IPS-18c (cell line): ENCODE measurements at regions not wholly inside any gene's neighbourhood (a gene's known extent, or its start where the extent isn't known, plus 50 kb on each side); places are given as distances from the start of the nearest gene placed in this dataset.
"Not testable (repeated sequence)": the region's sequence is repeated elsewhere in the genome, so short reads cannot be mapped to it uniquely, and the experiment has no call there.

Source experiments
- H3K4me3 ChIP-seq: 2 replicates; pipeline ENCODE4 v1.7.0; 2013; ENCODE audit warnings: low read depth, mild to moderate bottlenecking, low read length, moderate library complexity; ENCODE audit not compliant: insufficient read depth
- H3K9me3 ChIP-seq: one replicate; pipeline ENCODE4 v1.6.1; 2013; ENCODE audit warnings: mild to moderate bottlenecking, low read length, moderate library complexity; ENCODE audit not compliant: control insufficient read depth, insufficient read depth

DNA sequence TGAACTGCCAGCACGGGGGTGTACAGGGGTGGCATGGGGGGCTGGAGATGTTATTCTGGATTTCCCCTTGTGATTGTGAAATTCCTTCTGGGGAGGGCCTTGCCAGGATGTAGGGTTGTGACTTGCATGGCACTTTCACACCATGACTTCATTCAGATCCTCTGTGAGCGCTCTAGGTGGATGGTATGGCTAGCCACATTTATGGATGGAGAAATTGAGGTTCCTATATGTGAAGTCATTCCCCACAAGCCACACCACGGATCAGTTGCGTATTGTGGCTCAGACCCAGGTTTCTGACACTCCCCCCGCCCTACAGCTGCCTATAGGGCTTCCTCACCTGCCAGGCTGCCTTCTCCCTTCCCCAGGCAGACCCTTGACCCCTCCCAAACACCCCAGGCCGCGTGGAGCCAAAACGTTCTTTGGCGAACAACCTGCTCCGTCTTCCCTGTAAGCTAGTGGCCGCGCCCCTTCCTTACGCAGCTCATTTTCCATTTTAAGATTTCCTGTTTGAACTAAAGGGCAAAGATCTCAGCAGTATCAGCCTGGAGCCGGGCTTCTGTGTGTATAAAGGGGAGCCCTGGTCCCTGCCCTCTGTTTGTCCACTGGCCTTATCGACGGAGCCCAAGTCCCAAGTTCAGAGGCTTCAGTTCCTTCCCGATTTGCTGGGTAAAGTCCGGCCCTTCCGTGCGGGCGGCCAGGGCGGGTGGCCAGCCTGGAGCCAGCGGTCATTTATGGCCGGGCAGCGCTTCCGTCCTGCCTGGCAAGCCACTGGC is 97.8 kb upstream of the KLF4 start:
- Histone ChIP-seq H3K9me3 (no peaks in the 10 kb centered on the region), H3K4me3 (no peak overlapping the region)

GRCh38 chr9:107586493-107586892 is 96.9 kb upstream of the KLF4 start:
- no peak overlapping the region for H3K4me3 ChIP-seq
- H3K9me3 ChIP-seq, result no peaks in the 10 kb centered on the region

DNA sequence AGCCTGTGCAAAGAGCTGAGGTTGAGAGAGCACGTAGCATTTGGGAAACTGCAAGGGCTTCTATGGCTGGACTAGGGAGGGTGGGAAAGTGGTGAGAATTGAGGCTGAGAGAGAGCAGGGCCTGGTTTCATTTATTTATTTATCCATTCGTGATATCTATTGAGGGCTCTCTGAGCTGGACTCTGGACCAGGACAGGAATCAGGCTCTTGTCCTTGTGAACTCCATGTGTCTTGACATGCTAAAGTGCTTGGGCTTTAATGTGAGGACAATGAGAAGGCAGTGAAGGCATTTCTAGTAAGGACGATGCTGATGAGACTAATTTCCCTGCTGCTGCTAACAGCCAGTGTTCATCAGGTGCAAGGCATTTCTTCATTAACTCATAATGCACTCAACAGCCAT is 95.9 kb upstream of the KLF4 start:
- Histone ChIP-seq H3K9me3 (no peaks in the 10 kb centered on the region), H3K4me3 (no peak overlapping the region)

- no peak overlapping the region for H3K4me3 ChIP-seq
- no peaks in the 10 kb centered on the region for H3K9me3 ChIP-seq
These were observed 95.4 kb upstream of the KLF4 start for GRCh38 chr9:107584944-107585343.

DNA sequence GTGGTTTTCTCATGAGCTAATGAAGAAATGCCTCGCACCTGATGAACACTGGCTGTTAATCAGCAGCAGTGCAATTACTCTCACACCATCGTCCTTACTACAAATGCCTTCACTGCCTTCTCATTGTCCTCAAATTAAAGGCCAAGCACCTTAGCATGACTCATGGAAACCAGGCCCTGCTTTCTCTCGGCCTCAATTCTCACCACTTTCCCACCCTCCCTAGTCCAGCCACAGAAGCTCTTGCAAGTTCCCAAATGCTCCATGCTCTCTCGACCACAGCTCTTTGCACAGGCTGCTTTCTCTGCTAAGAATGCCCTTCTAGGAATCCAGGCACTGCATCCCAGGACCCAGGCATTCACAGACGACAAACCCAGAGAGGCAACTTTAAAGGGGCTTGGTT is 94.6 kb upstream of the KLF4 start:
- H3K4me3 ChIP-seq, result no peak overlapping the region

DNA sequence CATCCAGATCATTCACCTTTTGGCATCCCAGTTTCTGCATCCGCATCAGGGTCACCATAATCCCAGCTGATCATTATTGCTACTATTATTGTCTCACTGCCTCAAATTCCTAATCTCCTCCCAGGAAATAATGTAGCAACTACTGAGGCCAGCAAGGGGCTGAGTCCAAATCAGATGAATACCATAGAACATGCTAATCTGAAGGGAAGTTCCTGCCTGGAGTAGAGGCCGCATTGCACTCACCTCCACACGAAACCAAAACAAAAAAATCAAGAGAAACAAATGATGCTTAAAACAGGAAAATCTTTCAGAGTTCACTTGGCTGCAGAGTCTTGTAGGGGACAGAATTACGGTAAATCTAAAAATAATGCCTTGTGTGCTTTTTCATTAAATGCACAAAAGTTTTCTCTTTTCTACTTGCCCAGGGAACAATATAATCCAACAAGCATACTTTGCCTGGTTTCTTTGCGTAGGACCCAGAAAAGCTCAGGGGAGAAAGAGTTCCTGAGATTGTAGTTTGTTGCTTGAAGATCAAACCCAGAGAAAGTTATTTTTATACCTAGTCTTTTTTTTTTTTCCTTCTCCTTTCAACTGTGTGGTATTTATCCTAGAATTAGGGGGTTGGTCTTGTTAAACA is 87.7 kb upstream of the KLF4 start:
- Histone ChIP-seq H3K9me3 (no peaks in the 10 kb centered on the region), H3K4me3 (no peak overlapping the region)

More for the DNA sequence above, 94.6 kb upstream of the KLF4 start:
- no peaks in the 10 kb centered on the region for H3K9me3 ChIP-seq

GRCh38 chr9:107571148-107571547 is 81.6 kb upstream of the KLF4 start:
- H3K9me3 ChIP-seq, result no peaks in the 10 kb centered on the region
- no peak overlapping the region for H3K4me3 ChIP-seq

DNA sequence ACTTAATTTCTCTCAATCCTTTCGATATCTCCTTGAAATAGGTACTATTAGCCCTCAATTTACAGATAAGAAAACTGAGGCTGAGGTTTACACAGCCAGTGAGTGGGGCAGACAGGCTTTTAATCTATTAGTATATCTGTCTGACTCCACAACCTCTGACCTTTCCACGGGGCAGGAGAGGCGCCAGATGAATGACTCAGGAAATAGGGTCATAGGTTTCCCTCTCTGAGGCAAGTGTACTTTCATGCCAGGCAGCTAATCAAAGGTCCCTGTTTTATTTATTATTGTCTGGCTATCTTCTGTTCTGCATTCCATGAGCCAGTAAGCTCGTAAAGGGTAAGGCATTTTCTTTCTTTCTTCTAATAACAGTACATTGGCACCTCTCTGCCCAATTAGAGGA is 79.6 kb upstream of the KLF4 start:
- Histone ChIP-seq H3K4me3 (no peak overlapping the region), H3K9me3 (no peaks in the 10 kb centered on the region)

- not testable (repeated sequence) for H3K4me3 ChIP-seq, H3K9me3 ChIP-seq
These were observed 78.8 kb upstream of the KLF4 start for GRCh38 chr9:107568406-107568805.

DNA sequence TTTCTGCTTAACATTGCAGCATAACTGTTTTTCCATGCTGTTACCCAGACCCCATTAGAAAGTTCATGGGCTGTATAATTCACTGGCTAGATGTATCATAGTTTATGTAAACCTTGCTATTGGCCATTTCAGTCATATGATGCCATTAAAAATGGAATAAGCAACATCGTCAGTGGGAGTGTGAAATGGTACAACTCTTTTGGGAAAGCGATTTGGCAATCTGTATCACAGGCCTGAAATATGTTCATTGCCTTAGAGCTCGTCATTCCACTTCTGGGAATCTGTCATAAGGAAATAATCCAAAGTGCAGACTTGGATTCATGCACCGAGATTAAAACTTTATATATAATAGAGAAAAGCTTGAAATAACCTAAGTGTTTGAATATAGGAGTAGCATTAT is 77.9 kb upstream of the KLF4 start:
- H3K9me3 ChIP-seq, result no peaks in the 10 kb centered on the region

DNA sequence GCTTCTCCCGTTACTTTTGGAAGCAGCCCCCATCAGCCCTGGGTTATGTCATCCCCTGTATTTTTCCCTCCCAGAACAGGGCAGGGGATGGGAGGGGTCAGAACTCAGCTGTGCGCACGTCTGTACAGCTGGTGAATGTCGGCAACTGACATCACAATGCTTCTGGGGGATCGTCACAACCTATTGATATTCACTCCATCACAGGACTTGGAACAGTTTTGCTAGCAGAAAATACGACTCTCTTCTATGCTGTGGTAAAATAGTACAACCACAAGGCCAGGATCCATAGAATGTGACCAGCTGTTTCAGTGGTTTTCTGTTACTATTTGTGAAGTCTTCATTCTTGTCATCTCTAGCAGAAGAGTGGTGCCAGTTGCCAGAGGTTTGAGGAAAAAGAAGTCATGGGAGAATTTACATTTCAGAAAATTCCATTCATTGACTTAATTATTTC is 77.1 kb upstream of the KLF4 start:
- Histone ChIP-seq H3K4me3 (no peak overlapping the region), H3K9me3 (no peaks in the 10 kb centered on the region)

More for the DNA sequence above, 77.9 kb upstream of the KLF4 start:
- H3K4me3 ChIP-seq, result no peak overlapping the region

- H3K9me3 ChIP-seq, result no peaks in the 10 kb centered on the region
- no peak overlapping the region for H3K4me3 ChIP-seq
These were observed 73.2 kb upstream of the KLF4 start for GRCh38 chr9:107562798-107563197.

DNA sequence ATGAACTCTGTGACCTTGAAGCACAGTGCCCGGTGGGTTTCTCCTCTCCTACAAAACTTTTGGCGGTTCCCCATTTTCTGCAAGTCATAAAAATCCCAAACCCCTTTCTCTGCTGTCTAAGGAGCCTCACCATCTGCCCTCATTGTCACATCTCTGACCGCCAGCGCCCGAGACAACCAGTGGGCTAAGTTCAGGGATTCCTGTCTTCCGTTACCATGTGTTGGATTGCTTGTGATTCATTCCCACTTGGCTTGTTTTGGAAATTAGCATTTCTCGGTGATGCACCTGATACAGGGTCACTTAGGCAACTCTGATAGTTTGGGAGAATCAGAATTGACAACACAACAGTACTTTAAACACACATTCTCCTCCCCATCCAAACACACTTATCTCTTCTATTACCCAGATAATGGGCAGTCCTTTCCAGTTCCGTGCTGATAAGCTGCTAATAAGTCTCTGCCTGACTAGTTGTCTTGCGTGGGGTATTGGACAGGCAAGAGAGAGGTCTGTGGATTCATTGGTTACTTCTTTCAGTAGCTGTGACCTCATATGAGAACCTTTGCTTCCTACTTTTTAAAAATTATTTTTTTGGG is 70.0 kb upstream of the KLF4 start:
- no peak overlapping the region for H3K4me3 ChIP-seq
- H3K9me3 ChIP-seq, result no peaks in the 10 kb centered on the region

DNA sequence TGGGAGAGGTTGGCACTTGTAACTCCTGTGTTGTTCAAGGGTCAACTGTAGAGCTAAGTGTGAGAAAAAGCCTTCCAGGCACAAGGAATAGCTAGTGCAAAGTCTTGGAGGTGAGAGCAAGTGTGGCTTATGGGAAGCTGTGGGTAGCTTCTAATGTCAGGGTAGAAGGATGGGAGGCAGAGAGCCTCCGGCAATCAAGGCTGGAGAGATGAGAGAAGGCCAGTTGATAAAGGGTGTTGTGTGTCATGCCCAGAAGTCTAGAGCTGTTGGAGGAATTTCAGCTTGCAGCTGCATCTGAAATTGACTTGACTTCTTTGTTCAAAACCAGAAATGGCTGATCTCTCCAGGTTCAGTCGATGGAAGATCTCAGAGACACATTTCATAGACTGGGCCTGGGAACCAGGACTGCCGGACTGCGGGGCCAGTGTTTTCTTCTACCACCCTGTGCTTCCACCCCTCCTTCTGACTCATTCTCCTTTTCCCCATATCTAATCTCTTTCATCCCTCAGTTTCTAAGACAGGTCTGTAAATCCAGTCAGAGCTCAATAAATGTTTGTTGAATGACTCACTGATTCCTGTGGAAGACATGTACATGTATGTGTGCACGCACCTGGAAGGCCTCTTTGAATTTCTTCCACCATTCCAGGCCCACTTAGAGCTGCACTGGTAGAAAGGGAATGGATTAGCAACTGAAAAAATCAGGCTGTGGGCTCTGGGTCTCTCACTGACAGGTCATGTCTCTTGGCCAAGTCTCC is 67.8 kb upstream of the KLF4 start:
- Histone ChIP-seq H3K9me3 (no peaks in the 10 kb centered on the region), H3K4me3 (no peak overlapping the region)

GRCh38 chr9:107554636-107555035 is 65.1 kb upstream of the KLF4 start:
- Histone ChIP-seq H3K9me3 (no peaks in the 10 kb centered on the region), H3K4me3 (no peak overlapping the region)

DNA sequence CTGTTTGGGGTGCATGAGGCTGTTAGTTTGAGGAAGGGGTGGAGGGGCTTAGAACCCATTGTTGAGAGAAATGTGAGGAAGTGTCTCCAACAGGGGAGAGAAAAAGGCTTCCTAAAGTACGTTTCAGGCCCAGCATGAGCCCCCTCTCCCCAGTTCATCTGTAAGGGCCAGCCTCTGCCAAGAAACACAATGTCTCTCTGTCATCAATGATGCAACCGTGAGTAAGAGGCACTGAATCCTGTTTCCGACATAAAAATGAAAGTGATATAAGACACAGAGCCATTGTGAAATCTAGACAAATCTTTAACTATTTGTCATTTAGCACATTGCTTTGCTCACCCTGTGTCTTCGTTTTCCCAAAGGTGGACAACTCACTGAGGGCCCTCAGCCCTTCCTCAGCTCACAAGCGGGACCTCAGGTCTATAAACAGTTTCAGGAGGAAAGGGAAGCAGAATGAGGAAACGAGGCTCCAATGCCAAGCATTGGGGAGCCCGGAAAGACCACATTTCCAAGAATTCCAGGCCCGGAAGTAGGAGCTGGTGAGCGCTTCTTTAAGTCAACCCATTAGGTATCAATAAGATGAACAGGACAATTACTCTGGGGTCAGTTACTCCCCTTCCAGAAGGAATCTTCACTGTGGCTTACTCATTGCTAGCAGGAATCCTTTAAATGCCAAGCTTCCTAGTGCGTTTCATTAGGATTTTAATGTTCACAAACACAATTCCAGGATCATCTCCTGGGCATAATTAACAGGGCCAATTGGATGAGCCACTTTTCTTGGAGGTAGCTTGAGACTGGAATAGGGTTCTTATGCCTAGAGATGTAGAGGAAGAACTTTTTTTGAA is 59.0 kb upstream of the KLF4 start:
- Histone ChIP-seq H3K4me3 (no peak overlapping the region), H3K9me3 (no peaks in the 10 kb centered on the region)

DNA sequence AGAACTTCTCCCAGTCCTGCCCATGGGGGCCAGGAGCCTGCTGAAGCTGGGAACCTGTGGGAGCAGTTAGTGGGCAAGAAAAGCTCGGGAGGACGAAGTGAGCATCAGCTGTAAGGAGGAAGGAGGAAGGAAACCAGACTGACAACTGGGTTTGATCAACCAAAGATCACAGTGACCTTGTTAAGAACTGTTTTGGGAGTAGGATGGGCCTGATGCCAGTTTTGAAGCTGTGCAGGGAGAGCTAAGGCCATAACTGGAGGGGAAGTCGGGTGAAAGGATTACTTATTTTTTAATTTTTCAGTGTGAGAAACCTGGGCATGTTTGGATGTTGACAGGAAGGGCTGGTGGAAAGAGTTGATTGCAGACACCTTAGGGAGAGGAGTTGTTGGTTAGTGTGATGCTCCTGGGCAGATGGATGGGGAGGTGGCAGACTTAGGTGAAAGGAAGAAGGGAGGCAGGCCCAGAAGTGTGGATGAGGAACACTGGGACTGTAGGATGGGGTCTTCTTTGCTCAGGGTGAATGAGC is 58.3 kb upstream of the KLF4 start:
- H3K9me3 ChIP-seq, result no peaks in the 10 kb centered on the region
- H3K4me3 ChIP-seq, result no peak overlapping the region
